ENCODE measurements at regions not wholly inside any gene's neighbourhood (a gene's known extent, or its start where the extent isn't known, plus 50 kb on each side); places are given as distances from the start of the nearest gene placed in this dataset.

- H3K36me3 Mint-ChIP-seq (ENCODE audit: low read depth) = no peaks in the 10 kb centered on the region
- CTCF ChIA-PET = no interaction called here
- no peaks in the 10 kb centered on the region for H3K9me3 Mint-ChIP-seq
- no peaks in the 10 kb centered on the region for H3K4me1 Mint-ChIP-seq (ENCODE audit: low read depth)
- H3K27me3 Mint-ChIP-seq (ENCODE audit: low read depth) = no peaks in the 10 kb centered on the region
- H3K27ac Mint-ChIP-seq = no peak overlapping the region
- H3K4me3 Mint-ChIP-seq = no peak overlapping the region
- DNase-seq = no peak
- intact Hi-C loops (cut with micrococcal nuclease) = no loop called here
These were observed 180.2 kb upstream of the DOK6 start for GRCh38 chr18:69220529-69220928.

- Mint-ChIP-seq H3K36me3 (ENCODE audit: low read depth) (no peaks in the 10 kb centered on the region), H3K27ac (no peak overlapping the region), H3K4me1 (ENCODE audit: low read depth) (no peaks in the 10 kb centered on the region), H3K27me3 (ENCODE audit: low read depth) (no peaks in the 10 kb centered on the region), H3K4me3 (no peak overlapping the region), H3K9me3 (no peaks in the 10 kb centered on the region)
- no peak for DNase-seq
- CTCF ChIA-PET = no interaction called here
- intact Hi-C loops (cut with micrococcal nuclease) = no loop called here
These were observed 178.6 kb upstream of the DOK6 start for GRCh38 chr18:69222089-69222488.

GRCh38 chr18:69226971-69227370 lies 173.7 kb upstream of the DOK6 start:
- H3K27me3 Mint-ChIP-seq (ENCODE audit: low read depth) = no peaks in the 10 kb centered on the region
- no peaks in the 10 kb centered on the region for H3K36me3 Mint-ChIP-seq (ENCODE audit: low read depth)
- H3K4me3 Mint-ChIP-seq = no peak overlapping the region
- intact Hi-C loops (cut with micrococcal nuclease) = no loop called here
- no peaks in the 10 kb centered on the region for H3K9me3 Mint-ChIP-seq
- CTCF ChIA-PET = no interaction called here
- DNase-seq = no peak
- no peaks in the 10 kb centered on the region for H3K4me1 Mint-ChIP-seq (ENCODE audit: low read depth)
- H3K27ac Mint-ChIP-seq = no peak overlapping the region

- Mint-ChIP-seq H3K27me3 (ENCODE audit: low read depth) (no peaks in the 10 kb centered on the region), H3K4me3 (no peak overlapping the region), H3K9me3 (no peaks in the 10 kb centered on the region), H3K36me3 (ENCODE audit: low read depth) (no peaks in the 10 kb centered on the region), H3K27ac (no peak overlapping the region), H3K4me1 (ENCODE audit: low read depth) (no peaks in the 10 kb centered on the region)
- DNase-seq = no peak
- intact Hi-C loops (cut with micrococcal nuclease) = no loop called here
- CTCF ChIA-PET = no interaction called here
These were observed 170.5 kb upstream of the DOK6 start for GRCh38 chr18:69230204-69230603.

- no peaks in the 10 kb centered on the region for H3K36me3 Mint-ChIP-seq (ENCODE audit: low read depth)
- no peak overlapping the region for H3K4me3 Mint-ChIP-seq
- no peaks in the 10 kb centered on the region for H3K9me3 Mint-ChIP-seq
- CTCF ChIA-PET = no interaction called here
- intact Hi-C loops (cut with micrococcal nuclease) = no loop called here
- no peak overlapping the region for H3K27ac Mint-ChIP-seq
- no peak for DNase-seq
- no peaks in the 10 kb centered on the region for H3K27me3 Mint-ChIP-seq (ENCODE audit: low read depth)
- no peaks in the 10 kb centered on the region for H3K4me1 Mint-ChIP-seq (ENCODE audit: low read depth)
These were observed 167.1 kb upstream of the DOK6 start for GRCh38 chr18:69233465-69234054.

GRCh38 chr18:69239849-69240674 lies 160.6 kb upstream of the DOK6 start:
- Mint-ChIP-seq H3K36me3 (ENCODE audit: low read depth) (no peaks in the 10 kb centered on the region), H3K9me3 (no peaks in the 10 kb centered on the region), H3K27ac (no peak overlapping the region), H3K4me1 (ENCODE audit: low read depth) (no peaks in the 10 kb centered on the region), H3K27me3 (ENCODE audit: low read depth) (no peaks in the 10 kb centered on the region), H3K4me3 (no peak overlapping the region)
- CTCF ChIA-PET = no interaction called here
- DNase-seq = no peak
- intact Hi-C loops (cut with micrococcal nuclease) = no loop called here

- intact Hi-C loops (cut with micrococcal nuclease) = no loop called here
- Mint-ChIP-seq H3K9me3 (no peaks in the 10 kb centered on the region), H3K36me3 (ENCODE audit: low read depth) (no peaks in the 10 kb centered on the region), H3K27ac (no peak overlapping the region), H3K27me3 (ENCODE audit: low read depth) (no peaks in the 10 kb centered on the region), H3K4me1 (ENCODE audit: low read depth) (no peaks in the 10 kb centered on the region), H3K4me3 (no peak overlapping the region)
- no peak for DNase-seq
- CTCF ChIA-PET = no interaction called here
These were observed 154.7 kb upstream of the DOK6 start for GRCh38 chr18:69246027-69246426.

- H3K27ac Mint-ChIP-seq = no peak overlapping the region
- H3K9me3 Mint-ChIP-seq = no peaks in the 10 kb centered on the region
- no peaks in the 10 kb centered on the region for H3K27me3 Mint-ChIP-seq (ENCODE audit: low read depth)
- no peak for DNase-seq
- intact Hi-C loops (cut with micrococcal nuclease) = no loop called here
- CTCF ChIA-PET = no interaction called here
- no peaks in the 10 kb centered on the region for H3K4me1 Mint-ChIP-seq (ENCODE audit: low read depth)
- H3K4me3 Mint-ChIP-seq = no peak overlapping the region
- H3K36me3 Mint-ChIP-seq (ENCODE audit: low read depth) = no peaks in the 10 kb centered on the region
These were observed 150.2 kb upstream of the DOK6 start for GRCh38 chr18:69250305-69251151.

- intact Hi-C loops (cut with micrococcal nuclease) = no loop called here
- H3K27ac Mint-ChIP-seq = no peak overlapping the region
- CTCF ChIA-PET = no interaction called here
- no peak for DNase-seq
- H3K9me3 Mint-ChIP-seq = no peaks in the 10 kb centered on the region
- no peaks in the 10 kb centered on the region for H3K36me3 Mint-ChIP-seq (ENCODE audit: low read depth)
- H3K4me3 Mint-ChIP-seq = no peak overlapping the region
- no peaks in the 10 kb centered on the region for H3K27me3 Mint-ChIP-seq (ENCODE audit: low read depth)
- no peaks in the 10 kb centered on the region for H3K4me1 Mint-ChIP-seq (ENCODE audit: low read depth)
These were observed 142.7 kb upstream of the DOK6 start for GRCh38 chr18:69257861-69258458.

- CTCF ChIA-PET = no interaction called here
- no peaks in the 10 kb centered on the region for H3K9me3 Mint-ChIP-seq
These were observed 141.4 kb upstream of the DOK6 start for GRCh38 chr18:69259282-69259681.

GRCh38 chr18:69261406-69261805 lies 139.3 kb upstream of the DOK6 start:
- Mint-ChIP-seq H3K9me3 (no peaks in the 10 kb centered on the region), H3K36me3 (ENCODE audit: low read depth) (no peaks in the 10 kb centered on the region), H3K4me3 (no peak overlapping the region), H3K27me3 (ENCODE audit: low read depth) (no peaks in the 10 kb centered on the region), H3K27ac (no peak overlapping the region), H3K4me1 (ENCODE audit: low read depth) (no peaks in the 10 kb centered on the region)
- CTCF ChIA-PET = no interaction called here
- DNase-seq = no peak
- intact Hi-C loops (cut with micrococcal nuclease) = no loop called here

More at GRCh38 chr18:69259282-69259681, 141.4 kb upstream of the DOK6 start:
- no peaks in the 10 kb centered on the region for H3K36me3 Mint-ChIP-seq (ENCODE audit: low read depth)
- H3K27me3 Mint-ChIP-seq (ENCODE audit: low read depth) = no peaks in the 10 kb centered on the region
- no peak for DNase-seq
- intact Hi-C loops (cut with micrococcal nuclease) = no loop called here
- H3K4me3 Mint-ChIP-seq = no peak overlapping the region
- H3K4me1 Mint-ChIP-seq (ENCODE audit: low read depth) = no peaks in the 10 kb centered on the region
- H3K27ac Mint-ChIP-seq = no peak overlapping the region

- Mint-ChIP-seq H3K27me3 (ENCODE audit: low read depth) (no peaks in the 10 kb centered on the region), H3K27ac (no peak overlapping the region)
- CTCF ChIA-PET = no interaction called here
These were observed 135.0 kb upstream of the DOK6 start for GRCh38 chr18:69265656-69266055.

More at GRCh38 chr18:69265656-69266055, 135.0 kb upstream of the DOK6 start:
- intact Hi-C loops (cut with micrococcal nuclease) = no loop called here
- Mint-ChIP-seq H3K4me3 (no peak overlapping the region), H3K36me3 (ENCODE audit: low read depth) (no peaks in the 10 kb centered on the region), H3K9me3 (peaks cover 8% of the 10 kb centered on the region), H3K4me1 (ENCODE audit: low read depth) (no peaks in the 10 kb centered on the region)
- DNase-seq = no peak
